ENCODE measurements at regions not wholly inside any gene's neighbourhood (a gene's known extent, or its start where the extent isn't known, plus 50 kb on each side); places are given as distances from the start of the nearest gene placed in this dataset.

DNA sequence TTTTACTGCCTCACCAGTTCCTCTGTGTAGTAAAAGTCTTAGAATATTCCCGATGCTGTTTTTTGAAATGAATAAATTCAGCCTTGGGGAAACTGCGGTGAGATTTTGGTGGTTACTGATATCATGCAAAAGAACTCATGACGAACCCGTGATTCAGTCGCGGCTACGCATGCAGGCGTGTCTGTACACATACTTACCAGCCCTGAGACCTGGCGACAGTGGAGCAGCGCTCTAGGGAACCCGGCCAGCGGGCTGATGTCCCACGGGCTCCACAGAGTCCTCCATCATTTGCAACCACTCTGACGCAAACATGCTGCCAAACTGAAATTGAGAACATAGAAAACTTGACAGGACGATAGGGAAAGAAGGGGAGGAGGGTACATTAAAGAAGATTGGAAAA is 315.6 kb upstream of the DAB2 start:
- no peaks in the 10 kb centered on the region for H3K36me3 Mint-ChIP-seq (ENCODE audit: insufficient read depth)
- no peaks in the 10 kb centered on the region for H3K9me3 Mint-ChIP-seq
- no peak overlapping the region for H3K4me3 Mint-ChIP-seq
- peaks cover 16% of the 10 kb centered on the region for H3K27me3 Mint-ChIP-seq (ENCODE audit: low read depth)
- H3K4me1 Mint-ChIP-seq (ENCODE audit: low read depth), result no peaks in the 10 kb centered on the region
- ATAC-seq (no peak), DNase-seq (no peak)

DNA sequence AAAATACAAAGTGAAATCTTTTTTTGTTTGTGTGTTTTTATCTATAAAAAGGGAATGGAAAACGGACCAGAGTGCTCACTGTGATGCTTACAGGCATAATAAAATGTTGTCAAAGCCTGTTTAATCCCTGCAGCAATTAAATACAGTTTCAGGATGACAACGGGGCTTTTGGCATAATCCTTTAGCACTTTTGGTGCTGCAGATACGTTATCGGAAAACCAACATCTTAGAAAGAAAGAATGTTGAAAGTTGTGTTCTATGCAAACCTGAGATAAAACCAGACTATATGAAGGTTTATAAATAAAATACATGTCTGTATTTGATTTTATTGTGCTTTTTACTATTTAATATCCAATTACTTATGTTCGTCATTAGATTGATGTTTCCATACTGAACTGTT is 307.4 kb upstream of the DAB2 start:
- no peaks in the 10 kb centered on the region for H3K4me1 Mint-ChIP-seq (ENCODE audit: low read depth)

DNA sequence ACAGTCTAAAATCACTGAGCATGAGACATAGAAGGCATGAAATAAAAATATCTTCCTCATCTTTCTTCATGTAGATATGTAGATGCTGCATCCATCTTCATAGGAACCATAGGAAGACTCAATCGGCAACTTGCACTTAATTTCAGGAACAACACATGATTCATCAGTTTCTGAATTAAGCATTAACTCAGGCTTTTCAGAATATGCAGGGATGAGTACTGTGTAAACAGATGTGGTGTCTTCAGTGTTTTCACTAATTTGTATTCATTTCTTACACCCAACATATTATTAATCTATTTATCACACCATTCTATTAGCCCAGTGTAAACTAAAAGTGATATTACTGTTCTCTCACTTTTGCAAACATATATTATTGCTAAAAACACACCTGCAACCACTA is 305.9 kb upstream of the DAB2 start:
- no peaks in the 10 kb centered on the region for H3K36me3 Mint-ChIP-seq (ENCODE audit: insufficient read depth)
- no peak for DNase-seq
- H3K4me1 Mint-ChIP-seq (ENCODE audit: low read depth), result no peaks in the 10 kb centered on the region
- ATAC-seq, result no peak
- H3K27me3 Mint-ChIP-seq (ENCODE audit: low read depth), result peaks cover 9% of the 10 kb centered on the region
- H3K9me3 Mint-ChIP-seq, result no peaks in the 10 kb centered on the region
- no peak overlapping the region for H3K4me3 Mint-ChIP-seq

More for the DNA sequence above, 307.4 kb upstream of the DAB2 start:
- DNase-seq (no peak), ATAC-seq (no peak)
- no peaks in the 10 kb centered on the region for H3K9me3 Mint-ChIP-seq
- H3K4me3 Mint-ChIP-seq, result no peak overlapping the region
- H3K27me3 Mint-ChIP-seq (ENCODE audit: low read depth), result peaks cover 9% of the 10 kb centered on the region
- no peaks in the 10 kb centered on the region for H3K36me3 Mint-ChIP-seq (ENCODE audit: insufficient read depth)

DNA sequence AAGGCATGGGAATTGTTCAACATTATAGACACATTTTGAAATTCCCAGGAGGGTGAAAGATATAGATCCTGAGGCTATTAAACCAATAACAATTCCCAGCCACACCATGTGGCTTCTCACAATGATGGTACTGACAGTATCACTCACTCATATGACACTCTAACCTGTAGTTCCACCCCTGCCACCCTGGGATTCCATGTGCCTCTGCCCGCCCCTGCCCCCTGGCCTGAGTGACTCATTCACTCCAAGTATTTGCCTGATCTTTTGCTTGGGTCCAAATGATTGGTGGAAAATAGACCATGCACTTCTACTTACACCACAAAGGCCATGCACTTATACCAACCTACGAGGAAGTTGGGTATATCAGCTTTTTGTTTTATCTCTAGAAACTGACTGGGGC is 305.2 kb upstream of the DAB2 start:
- ATAC-seq, result no peak
- no peak for DNase-seq
- H3K36me3 Mint-ChIP-seq (ENCODE audit: insufficient read depth), result no peaks in the 10 kb centered on the region
- no peaks in the 10 kb centered on the region for H3K4me1 Mint-ChIP-seq (ENCODE audit: low read depth)
- peaks cover 6% of the 10 kb centered on the region for H3K27me3 Mint-ChIP-seq (ENCODE audit: low read depth)
- H3K4me3 Mint-ChIP-seq, result no peak overlapping the region
- H3K9me3 Mint-ChIP-seq, result no peaks in the 10 kb centered on the region

DNA sequence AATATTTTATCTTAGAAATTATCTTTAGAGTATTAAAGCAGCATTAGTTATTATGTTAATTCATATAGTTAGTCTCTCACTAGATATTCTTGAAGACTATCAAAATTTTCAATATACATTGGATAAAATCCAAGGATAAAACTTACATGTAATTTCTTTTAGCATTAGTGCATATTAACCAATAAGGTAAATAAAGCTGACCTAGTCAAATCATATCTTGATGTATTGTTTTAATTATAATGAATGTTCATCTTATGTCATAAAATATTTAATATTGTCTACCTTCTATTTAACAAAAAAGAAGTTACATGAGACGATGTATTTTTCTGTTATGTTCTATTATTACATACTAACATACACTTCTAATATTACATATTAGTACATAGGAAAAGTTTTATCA is 301.7 kb upstream of the DAB2 start:
- DNase-seq, result no peak
- no peak overlapping the region for H3K4me3 Mint-ChIP-seq
- no peaks in the 10 kb centered on the region for H3K9me3 Mint-ChIP-seq

DNA sequence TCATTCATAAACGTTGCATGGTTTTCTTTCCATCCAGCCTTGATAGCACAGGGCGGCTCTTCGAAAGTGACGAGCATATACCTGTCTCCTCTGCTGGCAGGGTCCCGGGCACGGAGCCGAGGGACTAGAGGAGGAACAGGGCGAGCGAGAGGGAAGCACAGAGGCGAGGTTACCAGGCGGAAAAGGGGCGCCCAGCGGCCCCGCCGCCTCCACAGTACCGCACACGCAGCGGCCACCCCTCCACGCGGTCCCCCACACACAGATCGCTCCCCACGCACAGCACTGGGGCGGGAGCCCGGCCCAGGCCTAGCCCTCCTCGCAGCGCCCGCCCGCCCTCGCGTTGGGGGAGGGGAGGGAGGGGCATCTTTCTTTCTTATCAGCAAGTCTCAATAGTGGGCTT is 296.6 kb upstream of the DAB2 start:
- DNase-seq, result no peak
- H3K4me3 Mint-ChIP-seq, result no peak overlapping the region
- no peak for ATAC-seq
- H3K9me3 Mint-ChIP-seq, result no peaks in the 10 kb centered on the region
- no peaks in the 10 kb centered on the region for H3K36me3 Mint-ChIP-seq (ENCODE audit: insufficient read depth)
- no peaks in the 10 kb centered on the region for H3K4me1 Mint-ChIP-seq (ENCODE audit: low read depth)
- no peaks in the 10 kb centered on the region for H3K27me3 Mint-ChIP-seq (ENCODE audit: low read depth)

More for the DNA sequence above, 301.7 kb upstream of the DAB2 start:
- Mint-ChIP-seq H3K4me1 (ENCODE audit: low read depth) (no peaks in the 10 kb centered on the region), H3K27me3 (ENCODE audit: low read depth) (no peaks in the 10 kb centered on the region), H3K36me3 (ENCODE audit: insufficient read depth) (no peaks in the 10 kb centered on the region)
- ATAC-seq, result no peak

DNA sequence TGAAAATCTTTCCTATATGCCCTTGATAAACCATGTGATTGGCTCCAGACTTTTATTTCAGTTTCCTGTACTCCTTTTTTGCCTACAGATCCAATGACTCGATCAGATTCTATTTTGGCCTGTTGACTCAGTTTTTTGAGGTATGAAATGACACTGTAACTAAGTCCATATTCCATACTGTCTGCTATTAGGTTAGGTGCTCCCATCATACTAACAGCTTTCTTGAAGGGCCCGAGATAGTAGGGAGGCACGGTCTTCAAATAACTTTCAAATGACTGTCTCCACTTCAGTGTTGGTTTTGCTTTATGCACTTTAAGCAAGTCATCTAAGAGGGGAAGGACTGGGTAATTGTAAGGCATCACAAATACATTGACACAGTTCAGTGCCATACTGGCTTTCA is 295.4 kb upstream of the DAB2 start:
- DNase-seq, result no peak
- Mint-ChIP-seq H3K27me3 (ENCODE audit: low read depth) (no peaks in the 10 kb centered on the region), H3K4me3 (no peak overlapping the region), H3K36me3 (ENCODE audit: insufficient read depth) (no peaks in the 10 kb centered on the region), H3K9me3 (no peaks in the 10 kb centered on the region), H3K4me1 (ENCODE audit: low read depth) (no peaks in the 10 kb centered on the region)
- ATAC-seq, result no peak

DNA sequence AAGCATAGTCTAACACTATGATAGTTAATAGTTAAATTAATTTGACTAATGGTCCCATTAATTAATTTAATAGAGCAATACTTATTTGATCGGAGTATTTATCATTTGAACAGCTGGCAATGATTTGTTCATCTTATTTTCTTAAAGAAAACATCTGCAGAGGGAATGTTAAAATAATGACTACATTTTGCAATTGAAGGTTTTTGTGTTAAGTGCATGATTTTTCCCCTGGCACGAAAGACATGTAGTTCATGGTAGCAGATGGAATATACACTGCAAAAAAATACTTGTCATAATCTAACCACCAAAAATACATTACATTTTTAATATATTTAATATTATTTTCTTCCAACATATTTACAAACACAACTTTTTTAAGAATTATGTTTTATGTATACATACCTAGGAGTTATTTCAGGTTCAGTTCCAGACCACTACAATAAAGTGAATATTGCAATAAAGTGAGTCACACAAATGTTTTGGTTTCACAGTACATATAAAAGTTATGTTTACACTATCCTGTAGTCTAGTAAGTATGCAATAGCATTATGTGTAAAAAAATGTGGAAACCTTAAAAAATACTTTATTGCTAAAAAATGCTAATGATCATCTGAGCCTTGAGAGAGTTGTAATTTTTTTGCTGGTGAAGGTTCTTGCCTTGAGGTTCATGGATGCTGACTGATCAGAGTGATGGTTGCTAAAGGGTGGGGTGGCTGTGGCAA is 292.6 kb upstream of the DAB2 start:
- no peak for ATAC-seq
- H3K9me3 Mint-ChIP-seq, result no peaks in the 10 kb centered on the region
- H3K4me1 Mint-ChIP-seq (ENCODE audit: low read depth), result no peaks in the 10 kb centered on the region
- no peak overlapping the region for H3K4me3 Mint-ChIP-seq
- DNase-seq, result no peak
- no peaks in the 10 kb centered on the region for H3K36me3 Mint-ChIP-seq (ENCODE audit: insufficient read depth)
- no peaks in the 10 kb centered on the region for H3K27me3 Mint-ChIP-seq (ENCODE audit: low read depth)

DNA sequence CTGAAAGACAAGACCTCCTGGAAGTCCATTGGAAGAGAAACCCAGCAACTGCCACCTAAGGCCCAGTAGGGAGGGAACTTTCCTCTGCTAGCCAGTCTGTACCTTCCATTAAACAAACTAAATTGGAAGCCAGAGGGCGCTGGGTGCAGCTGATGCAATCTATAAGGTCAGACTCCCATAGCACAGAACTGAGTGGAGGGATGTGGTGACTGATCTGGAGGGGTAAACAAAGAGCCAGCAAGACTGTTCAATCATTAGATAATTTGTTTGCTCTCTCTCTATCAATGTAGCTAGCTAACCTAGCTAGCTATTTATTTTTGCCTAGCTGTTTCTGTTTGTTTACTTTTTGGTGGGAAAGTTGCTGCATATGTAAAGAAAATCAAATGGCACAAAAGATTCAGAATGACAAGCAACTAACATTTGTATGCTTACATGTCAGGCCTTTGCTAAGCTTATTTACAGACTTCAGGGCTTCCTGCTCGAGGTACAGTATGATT is 291.8 kb upstream of the DAB2 start:
- no peaks in the 10 kb centered on the region for H3K9me3 Mint-ChIP-seq

DNA sequence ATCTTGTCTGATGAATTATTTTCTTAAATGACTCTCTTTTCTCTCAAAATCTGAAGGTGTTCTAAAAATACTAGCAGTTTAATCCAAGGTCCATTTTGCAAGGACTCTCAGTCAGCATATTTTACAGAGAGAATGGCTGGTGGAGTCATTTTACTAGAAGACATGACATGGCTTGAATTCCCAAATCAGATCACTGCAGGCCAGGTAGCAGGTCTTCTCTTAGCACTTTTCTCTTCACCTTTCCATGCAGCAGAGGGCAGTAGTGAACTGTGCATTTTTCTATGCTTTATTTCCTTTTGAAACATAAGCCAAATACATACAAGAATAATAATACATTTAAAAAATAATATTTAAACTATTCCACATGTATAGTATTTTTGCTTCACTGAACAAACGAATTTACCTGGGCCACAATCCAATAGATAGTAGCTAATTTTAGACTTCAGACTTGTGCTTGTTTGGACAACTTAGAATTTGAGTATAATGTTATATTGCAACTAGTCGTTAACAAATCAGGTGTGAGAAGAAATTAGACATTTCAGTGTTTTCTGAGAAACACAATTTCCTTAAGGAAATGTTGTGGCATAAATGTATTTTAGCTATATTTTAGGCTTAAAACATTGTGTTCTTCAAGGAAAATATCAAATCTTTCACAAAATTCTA is 289.4 kb upstream of the DAB2 start:
- no peaks in the 10 kb centered on the region for H3K36me3 Mint-ChIP-seq (ENCODE audit: insufficient read depth)

More for the DNA sequence above, 291.8 kb upstream of the DAB2 start:
- Mint-ChIP-seq H3K36me3 (ENCODE audit: insufficient read depth) (no peaks in the 10 kb centered on the region), H3K4me1 (ENCODE audit: low read depth) (no peaks in the 10 kb centered on the region), H3K4me3 (no peak overlapping the region), H3K27me3 (ENCODE audit: low read depth) (peaks cover 2% of the 10 kb centered on the region)
- ATAC-seq (peak; percentile 60 to 67), DNase-seq (peak; percentile 12)

DNA sequence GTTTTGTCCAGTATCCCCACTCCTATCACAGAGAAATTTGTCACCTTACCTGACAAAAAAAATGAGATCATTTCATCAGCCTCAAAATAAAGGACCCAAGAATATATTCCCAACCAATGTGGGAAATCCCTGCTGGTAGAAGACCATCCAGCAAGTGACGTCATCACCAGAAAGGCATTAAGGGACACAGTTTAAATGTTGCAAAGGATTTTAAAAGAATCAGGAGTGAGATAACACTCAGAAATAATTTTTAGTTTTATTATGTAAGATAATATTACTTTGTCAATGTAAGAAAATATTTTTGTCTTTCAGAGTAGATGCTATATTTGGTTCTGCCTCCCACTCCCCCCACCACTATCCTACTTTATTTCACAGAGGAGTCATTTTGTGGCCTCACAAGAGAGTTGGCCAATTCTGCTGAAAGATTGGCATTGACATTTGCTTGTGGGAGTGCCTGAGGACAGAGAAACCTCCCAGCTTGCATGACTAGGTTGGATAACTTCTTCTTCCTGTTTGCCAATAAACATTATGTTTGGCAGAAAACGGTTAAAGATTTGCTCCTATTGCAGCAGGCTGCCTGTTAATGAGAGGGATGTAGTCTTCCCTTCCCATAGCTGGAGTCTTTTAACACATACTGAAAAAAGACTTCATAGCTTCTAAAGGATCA is 288.6 kb upstream of the DAB2 start:
- peaks cover 4% of the 10 kb centered on the region for H3K27me3 Mint-ChIP-seq (ENCODE audit: low read depth)
- no peak for DNase-seq
- H3K4me3 Mint-ChIP-seq, result no peak overlapping the region
- ATAC-seq, result no peak
- H3K36me3 Mint-ChIP-seq (ENCODE audit: insufficient read depth), result no peaks in the 10 kb centered on the region
- no peaks in the 10 kb centered on the region for H3K9me3 Mint-ChIP-seq
- H3K4me1 Mint-ChIP-seq (ENCODE audit: low read depth), result no peaks in the 10 kb centered on the region

More for the DNA sequence above, 289.4 kb upstream of the DAB2 start:
- DNase-seq (peak; percentile 21), ATAC-seq (no peak)
- no peaks in the 10 kb centered on the region for H3K4me1 Mint-ChIP-seq (ENCODE audit: low read depth)
- no peaks in the 10 kb centered on the region for H3K9me3 Mint-ChIP-seq
- H3K27me3 Mint-ChIP-seq (ENCODE audit: low read depth), result peaks cover 2% of the 10 kb centered on the region
- H3K4me3 Mint-ChIP-seq, result no peak overlapping the region

DNA sequence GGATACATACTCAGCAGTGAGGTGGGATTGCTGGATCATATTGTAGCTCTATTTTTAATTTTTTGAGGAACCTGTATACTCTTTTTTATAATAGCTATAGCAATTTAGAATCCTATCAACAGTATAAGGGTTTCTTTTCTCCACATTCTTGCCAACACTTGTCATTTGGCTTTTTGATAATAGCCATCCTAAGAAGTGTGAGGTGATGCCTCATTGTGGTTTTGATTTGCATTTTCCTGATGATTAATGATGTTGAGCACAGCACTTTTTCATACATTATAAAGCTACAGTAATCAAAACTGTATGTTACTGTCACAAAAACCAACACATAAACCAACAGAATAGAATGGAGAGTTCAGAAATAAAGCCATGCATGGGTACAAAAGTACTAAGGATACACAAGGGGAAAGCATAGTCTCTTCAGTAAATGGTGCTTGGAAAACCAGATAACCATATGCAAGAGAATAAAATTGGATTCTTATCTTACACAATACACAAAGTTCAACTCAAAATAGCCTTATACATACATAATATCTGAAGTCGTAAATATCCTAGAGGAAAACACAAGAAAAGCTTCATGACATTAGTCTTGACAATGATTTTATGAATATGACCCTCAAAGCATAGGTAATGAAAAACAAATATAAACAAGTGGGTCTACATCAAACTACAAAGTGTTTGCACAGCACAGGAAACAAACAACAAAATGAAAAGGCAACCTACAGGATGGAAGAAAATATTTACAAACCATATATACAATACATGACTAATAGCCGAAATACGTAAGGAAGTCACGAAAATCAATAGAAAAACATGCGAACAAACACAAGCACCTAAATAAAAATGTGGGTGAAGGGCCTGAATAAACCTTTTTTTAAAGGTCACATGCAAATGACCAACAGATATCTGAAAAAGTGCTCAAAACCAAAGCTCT is 287.8 kb upstream of the DAB2 start:
- peaks cover 7% of the 10 kb centered on the region for H3K27me3 Mint-ChIP-seq (ENCODE audit: low read depth)
- no peaks in the 10 kb centered on the region for H3K4me1 Mint-ChIP-seq (ENCODE audit: low read depth)
- ATAC-seq (no peak), DNase-seq (no peak)
- no peak overlapping the region for H3K4me3 Mint-ChIP-seq
- no peaks in the 10 kb centered on the region for H3K9me3 Mint-ChIP-seq
- no peaks in the 10 kb centered on the region for H3K36me3 Mint-ChIP-seq (ENCODE audit: insufficient read depth)

DNA sequence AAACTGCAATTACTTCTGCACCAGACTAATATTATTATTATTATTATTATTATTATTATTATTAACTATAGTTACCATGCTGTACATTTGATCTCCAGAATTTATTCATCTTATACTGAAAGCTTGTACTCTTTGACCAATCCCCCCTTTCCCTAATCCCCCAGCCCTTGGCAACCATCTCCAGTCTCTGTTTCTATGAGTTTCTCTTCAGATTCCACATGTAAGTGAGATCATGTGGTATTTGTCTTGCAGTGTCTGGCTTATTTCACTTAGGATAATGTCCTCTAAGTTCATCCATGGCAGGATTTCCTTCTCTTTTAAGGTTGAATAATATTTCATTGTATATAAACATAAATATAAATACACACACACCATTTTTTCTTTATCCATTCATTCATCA is 287.0 kb upstream of the DAB2 start:
- ATAC-seq, result no peak
- H3K4me3 Mint-ChIP-seq, result no peak overlapping the region
- DNase-seq, result no peak

DNA sequence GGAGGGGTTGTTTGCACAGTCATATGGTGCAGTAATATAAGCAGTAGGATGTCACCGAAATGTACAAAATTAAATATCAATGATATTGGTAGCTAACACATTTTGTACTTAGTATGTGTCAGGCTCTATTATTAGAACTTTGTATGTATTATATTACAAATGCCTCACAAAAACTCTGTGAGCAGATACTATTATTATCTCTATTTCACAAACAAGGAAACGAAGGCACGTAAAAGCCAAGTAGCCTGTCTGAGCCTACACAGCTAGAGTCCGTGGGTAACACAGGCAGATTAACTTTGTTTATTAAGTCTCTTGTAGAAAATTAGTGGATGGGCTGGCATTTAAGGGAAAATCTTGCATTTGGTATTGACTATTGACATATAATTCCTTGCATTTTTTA is 284.3 kb upstream of the DAB2 start:
- Mint-ChIP-seq H3K4me3 (no peak overlapping the region), H3K9me3 (no peaks in the 10 kb centered on the region), H3K36me3 (ENCODE audit: insufficient read depth) (no peaks in the 10 kb centered on the region), H3K27me3 (ENCODE audit: low read depth) (peaks cover 12% of the 10 kb centered on the region), H3K4me1 (ENCODE audit: low read depth) (no peaks in the 10 kb centered on the region)
- DNase-seq, result no peak
- no peak for ATAC-seq

More for the DNA sequence above, 287.0 kb upstream of the DAB2 start:
- Mint-ChIP-seq H3K36me3 (ENCODE audit: insufficient read depth) (no peaks in the 10 kb centered on the region), H3K9me3 (no peaks in the 10 kb centered on the region), H3K4me1 (ENCODE audit: low read depth) (no peaks in the 10 kb centered on the region), H3K27me3 (ENCODE audit: low read depth) (peaks cover 7% of the 10 kb centered on the region)
